Endothelial cell of hepatic sinusoid (primary cell): ENCODE measurements at regions not wholly inside any gene's neighbourhood (a gene's known extent, or its start where the extent isn't known, plus 50 kb on each side); places are given as distances from the start of the nearest gene placed in this dataset.

Experiments
- in situ Hi-C: cut with HindIII; loops from 2 replicates; pipeline ENCODE4 v1.10.0; 2017; ENCODE audit warnings: low sequenced_read_pairs

GRCh38 chr6:145313041-145313855, 422.1 kb downstream of the EPM2A start:
- in situ Hi-C loops = no loop called here

- in situ Hi-C loops = no loop called here
Observed at GRCh38 chr6:145315982-145316600, 419.2 kb downstream of the EPM2A start.

GRCh38 chr6:145318952-145319351, 416.4 kb downstream of the EPM2A start:
- in situ Hi-C loops = no loop called here

- in situ Hi-C loops = no loop called here
Observed at GRCh38 chr6:145319605-145320004, 415.7 kb downstream of the EPM2A start.

GRCh38 chr6:145323646-145324045, 411.7 kb downstream of the EPM2A start:
- in situ Hi-C loops = no loop called here

GRCh38 chr6:145327586-145327985, 407.7 kb downstream of the EPM2A start:
- in situ Hi-C loops = no loop called here

GRCh38 chr6:145329257-145329656, 406.1 kb downstream of the EPM2A start:
- in situ Hi-C loops = no loop called here

- in situ Hi-C loops = no loop called here
Observed at GRCh38 chr6:145331066-145331465, 404.3 kb downstream of the EPM2A start.

- in situ Hi-C loops = no loop called here
Observed at GRCh38 chr6:145332011-145332410, 403.3 kb downstream of the EPM2A start.

GRCh38 chr6:145336119-145336518, 399.2 kb downstream of the EPM2A start:
- in situ Hi-C loops = no loop called here

GRCh38 chr6:145339089-145339488, 396.2 kb downstream of the EPM2A start:
- in situ Hi-C loops = no loop called here

- in situ Hi-C loops = no loop called here
Observed at GRCh38 chr6:145340256-145340655, 395.1 kb downstream of the EPM2A start.

- in situ Hi-C loops = loop anchor here (5.0 kb wide), 1 partner anchor 102 kb away; no protein-coding TSS in a partner anchor
Observed at GRCh38 chr6:145345094-145345493, 390.2 kb downstream of the EPM2A start.

GRCh38 chr6:145347216-145347615, 388.1 kb downstream of the EPM2A start:
- in situ Hi-C loops = loop anchor here (5.0 kb wide), 1 partner anchor 100 kb away; no protein-coding TSS in a partner anchor

- in situ Hi-C loops = loop anchor here (5.0 kb wide), 1 partner anchor 97 kb away; no protein-coding TSS in a partner anchor
Observed at GRCh38 chr6:145349950-145350510, 385.3 kb downstream of the EPM2A start.

GRCh38 chr6:145350928-145351327, 384.4 kb downstream of the EPM2A start:
- in situ Hi-C loops = no loop called here

- in situ Hi-C loops = no loop called here
Observed at GRCh38 chr6:145352382-145353080, 382.8 kb downstream of the EPM2A start.

GRCh38 chr6:145360865-145361264, 374.5 kb downstream of the EPM2A start:
- in situ Hi-C loops = no loop called here

- in situ Hi-C loops = no loop called here
Observed at GRCh38 chr6:145367149-145367548, 368.2 kb downstream of the EPM2A start.

GRCh38 chr6:145368075-145368474, 367.2 kb downstream of the EPM2A start:
- in situ Hi-C loops = no loop called here

- in situ Hi-C loops = no loop called here
Observed at GRCh38 chr6:145370559-145370958, 364.8 kb downstream of the EPM2A start.
